ENCODE measurements at regions not wholly inside any gene's neighbourhood (a gene's known extent, or its start where the extent isn't known, plus 50 kb on each side); places are given as distances from the start of the nearest gene placed in this dataset.
"Not testable (repeated sequence)": the region's sequence is repeated elsewhere in the genome, so short reads cannot be mapped to it uniquely, and the experiment has no call there.

DNA sequence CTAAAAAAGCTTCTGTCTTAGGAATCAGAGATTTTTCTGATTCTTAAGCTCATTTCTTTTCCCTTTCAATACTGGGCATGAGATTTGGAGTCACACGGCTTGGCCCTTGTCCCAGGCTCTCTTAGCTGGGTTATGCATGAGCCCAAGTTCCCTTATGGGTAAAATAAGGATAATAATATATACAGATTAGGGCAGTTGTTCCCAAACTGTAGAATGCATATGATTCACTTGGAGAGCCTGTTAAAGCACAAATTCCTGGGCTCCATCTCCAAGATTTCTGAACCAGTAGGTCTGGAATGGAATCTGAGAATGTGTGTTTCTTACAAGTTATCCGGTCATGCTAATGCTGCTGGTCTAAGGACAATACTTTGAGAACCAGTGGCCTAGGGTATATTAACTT is 154.0 kb downstream of the REEP3 start:
- DNase-seq (ENCODE audit: insufficient read length) (no peak), FAIRE-seq (no peak)
- TF ChIP-seq POLR2AphosphoS5 (IDR thresholded peaks at IDR 0.05; ENCODE audit: low read depth, low read length) (no peak), POLR2A (IDR thresholded peaks at IDR 0.05; ENCODE audit: low read depth, low read length) (no peak), TAF1 (IDR thresholded peaks at IDR 0.05; ENCODE audit: borderline replicate concordance, low read depth, low read length) (no peak)

- FAIRE-seq (peak; percentile 46), DNase-seq (ENCODE audit: insufficient read length) (no peak)
- TF ChIP-seq POLR2AphosphoS5 (IDR thresholded peaks at IDR 0.05; ENCODE audit: low read depth, low read length) (no peak), TAF1 (IDR thresholded peaks at IDR 0.05; ENCODE audit: borderline replicate concordance, low read depth, low read length) (no peak), POLR2A (IDR thresholded peaks at IDR 0.05; ENCODE audit: low read depth, low read length) (no peak)
Observed at GRCh38 chr10:63677001-63677400, 155.8 kb downstream of the REEP3 start.

DNA sequence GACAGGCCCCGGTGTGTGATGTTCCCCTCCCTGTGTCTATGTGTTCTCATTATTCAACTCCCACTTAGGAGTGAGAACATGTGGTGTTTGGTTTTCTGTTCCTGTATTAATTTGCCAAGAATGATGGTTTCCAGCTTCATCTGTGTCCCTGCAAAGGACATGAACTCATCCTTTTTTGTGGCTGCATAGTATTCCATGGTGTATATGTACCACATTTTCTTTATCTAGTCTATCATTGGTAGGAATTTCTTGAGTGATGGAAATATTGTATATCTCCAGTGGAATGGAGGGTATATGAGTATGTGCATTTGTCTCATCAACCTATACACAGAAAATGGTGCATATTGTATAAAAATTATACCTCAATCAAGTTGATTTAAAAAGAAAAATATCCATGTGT is 159.3 kb downstream of the REEP3 start:
- not testable (repeated sequence) for FAIRE-seq; DNase-seq (ENCODE audit: insufficient read length)

DNA sequence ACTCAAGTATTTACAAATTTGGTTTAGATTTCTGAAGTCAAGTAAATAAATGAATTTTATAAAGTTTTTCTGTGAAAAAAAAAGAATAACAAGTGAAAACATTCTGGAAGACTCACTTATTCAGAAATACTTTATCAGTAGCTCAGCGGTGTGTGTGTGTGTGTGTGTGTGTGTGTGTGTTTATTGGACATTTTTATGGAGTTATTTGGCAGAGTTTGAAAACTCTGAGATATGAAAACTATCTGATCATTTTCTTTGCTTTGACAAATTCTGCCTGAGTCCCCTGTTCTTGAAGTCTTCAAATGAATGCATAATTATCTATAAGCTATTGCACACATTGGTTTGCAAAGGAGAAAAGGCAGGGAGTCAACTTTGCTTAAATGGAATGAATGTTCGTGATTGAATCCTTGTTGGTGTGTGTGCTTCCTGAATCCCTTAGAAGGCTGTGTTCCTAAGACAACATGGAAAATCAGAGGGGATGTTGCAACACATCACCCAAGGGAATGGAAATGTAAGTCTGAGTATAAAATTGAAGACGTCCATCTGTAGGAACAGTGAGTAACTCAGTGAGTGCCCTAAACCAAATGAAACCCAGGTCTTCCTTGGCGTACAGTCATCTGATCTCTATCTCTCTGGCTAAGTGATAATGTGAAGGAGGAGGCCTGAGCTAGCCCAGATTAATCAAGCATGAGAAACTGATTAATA is 160.9 kb downstream of the REEP3 start:
- DNase-seq (ENCODE audit: insufficient read length) (no peak), FAIRE-seq (no peak)
- no peak for TF ChIP-seq POLR2A (IDR thresholded peaks at IDR 0.05; ENCODE audit: low read depth, low read length)
- no peak for TF ChIP-seq POLR2AphosphoS5 (IDR thresholded peaks at IDR 0.05; ENCODE audit: low read depth, low read length)
- TF ChIP-seq TAF1 (IDR thresholded peaks at IDR 0.05; ENCODE audit: borderline replicate concordance, low read depth, low read length): no peak

- FAIRE-seq; DNase-seq (ENCODE audit: insufficient read length): not testable (repeated sequence)
Observed at GRCh38 chr10:63682698-63683052, 161.5 kb downstream of the REEP3 start.

GRCh38 chr10:63683223-63683622 is 162.0 kb downstream of the REEP3 start:
- no peak for FAIRE-seq

GRCh38 chr10:63683686-63684085 is 162.5 kb downstream of the REEP3 start:
- FAIRE-seq (no peak), DNase-seq (ENCODE audit: insufficient read length) (no peak)
- TF ChIP-seq TAF1 (IDR thresholded peaks at IDR 0.05; ENCODE audit: borderline replicate concordance, low read depth, low read length) (no peak), POLR2AphosphoS5 (IDR thresholded peaks at IDR 0.05; ENCODE audit: low read depth, low read length) (no peak), POLR2A (IDR thresholded peaks at IDR 0.05; ENCODE audit: low read depth, low read length) (no peak)

More at GRCh38 chr10:63683223-63683622, 162.0 kb downstream of the REEP3 start:
- DNase-seq (ENCODE audit: insufficient read length): no peak
- TF ChIP-seq TAF1 (IDR thresholded peaks at IDR 0.05; ENCODE audit: borderline replicate concordance, low read depth, low read length) (no peak), POLR2A (IDR thresholded peaks at IDR 0.05; ENCODE audit: low read depth, low read length) (no peak), POLR2AphosphoS5 (IDR thresholded peaks at IDR 0.05; ENCODE audit: low read depth, low read length) (no peak)

GRCh38 chr10:63684257-63684936 is 163.2 kb downstream of the REEP3 start:
- DNase-seq (ENCODE audit: insufficient read length) (no peak), FAIRE-seq (no peak)
- TF ChIP-seq POLR2AphosphoS5 (IDR thresholded peaks at IDR 0.05; ENCODE audit: low read depth, low read length) (no peak), TAF1 (IDR thresholded peaks at IDR 0.05; ENCODE audit: borderline replicate concordance, low read depth, low read length) (no peak), POLR2A (IDR thresholded peaks at IDR 0.05; ENCODE audit: low read depth, low read length) (no peak)

GRCh38 chr10:63689768-63690167 is 168.6 kb downstream of the REEP3 start:
- TF ChIP-seq POLR2A (IDR thresholded peaks at IDR 0.05; ENCODE audit: low read depth, low read length) (no peak), POLR2AphosphoS5 (IDR thresholded peaks at IDR 0.05; ENCODE audit: low read depth, low read length) (no peak)

DNA sequence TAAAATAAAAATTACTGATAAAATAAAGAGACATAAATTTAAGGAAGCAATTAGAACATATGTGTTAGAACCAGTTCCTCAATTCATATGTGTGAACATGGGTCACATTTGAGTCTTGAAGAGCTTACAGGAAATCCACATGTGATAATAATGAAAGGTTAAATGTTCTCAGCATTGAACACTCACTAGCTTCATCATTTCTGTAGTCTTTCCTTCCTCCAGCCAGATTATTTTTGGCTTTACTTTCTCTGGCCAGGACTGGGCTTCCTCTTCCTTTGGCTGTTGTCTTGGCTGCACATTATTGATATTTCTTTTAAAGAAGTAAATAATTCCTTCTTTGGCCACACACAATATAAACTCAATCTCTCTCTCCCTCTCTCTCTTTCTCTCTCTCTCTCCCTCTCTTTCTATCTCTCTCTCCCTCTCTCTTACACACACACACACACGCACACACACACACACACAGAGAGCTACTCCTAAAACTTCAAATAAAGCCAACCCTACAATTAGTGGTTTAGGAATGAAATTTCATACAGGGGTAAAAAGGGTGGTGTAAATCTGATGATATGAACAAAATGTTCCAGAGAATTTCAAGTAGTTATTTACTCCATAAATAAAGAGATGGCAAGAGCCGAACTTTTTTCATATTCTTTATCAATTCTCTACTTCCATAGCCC is 171.2 kb downstream of the REEP3 start:
- no peak for DNase-seq (ENCODE audit: insufficient read length)
- FAIRE-seq: no peak

More at GRCh38 chr10:63689768-63690167, 168.6 kb downstream of the REEP3 start:
- DNase-seq (ENCODE audit: insufficient read length) (no peak), FAIRE-seq (peak; percentile 73)

DNA sequence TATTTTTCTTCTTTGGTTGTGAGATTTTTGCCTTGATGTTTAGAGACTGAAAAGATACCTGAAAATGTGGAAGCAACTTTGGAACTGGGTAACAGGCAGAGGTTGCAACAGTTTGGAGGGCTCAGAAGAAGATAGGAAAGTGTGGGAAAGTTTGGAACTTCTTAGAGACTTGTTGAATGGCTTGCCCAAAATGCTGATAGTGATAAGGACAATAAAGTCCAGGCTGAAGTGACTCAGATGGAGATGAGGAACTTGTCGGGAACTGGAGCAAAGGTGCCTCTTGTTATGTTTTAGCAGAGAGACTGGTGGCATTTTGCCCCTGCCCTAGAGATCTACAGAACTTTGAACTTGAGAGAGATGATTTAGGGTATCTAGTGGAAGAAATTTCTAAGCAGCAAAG is 171.8 kb downstream of the REEP3 start:
- not testable (repeated sequence) for DNase-seq (ENCODE audit: insufficient read length); FAIRE-seq

More for the DNA sequence above, 171.2 kb downstream of the REEP3 start:
- TF ChIP-seq POLR2A (IDR thresholded peaks at IDR 0.05; ENCODE audit: low read depth, low read length) (no peak), TAF1 (IDR thresholded peaks at IDR 0.05; ENCODE audit: borderline replicate concordance, low read depth, low read length) (no peak), POLR2AphosphoS5 (IDR thresholded peaks at IDR 0.05; ENCODE audit: low read depth, low read length) (no peak)

GRCh38 chr10:63696205-63696604 is 175.0 kb downstream of the REEP3 start:
- TF ChIP-seq POLR2A (IDR thresholded peaks at IDR 0.05; ENCODE audit: low read depth, low read length) (no peak), TAF1 (IDR thresholded peaks at IDR 0.05; ENCODE audit: borderline replicate concordance, low read depth, low read length) (no peak), POLR2AphosphoS5 (IDR thresholded peaks at IDR 0.05; ENCODE audit: low read depth, low read length) (no peak)
- FAIRE-seq (no peak), DNase-seq (ENCODE audit: insufficient read length) (no peak)

Data from GM12892 (cell line).